Activated CD8-positive, alpha-beta memory T cell treated with anti-CD3 and anti-CD28 coated beads, Interleukin-2, amount 50 U/mL, for 24 hours (primary cell): ENCODE measurements at regions not wholly inside any gene's neighbourhood (a gene's known extent, or its start where the extent isn't known, plus 50 kb on each side); places are given as distances from the start of the nearest gene placed in this dataset.
"Not testable (repeated sequence)": the region's sequence is repeated elsewhere in the genome, so short reads cannot be mapped to it uniquely, and the experiment has no call there.

Experiments used
- DNase-seq: peaks from one replicate; pipeline ENCODE4 v3.0.0-alpha.2; 2020; ENCODE audit errors: extremely low read depth

DNA sequence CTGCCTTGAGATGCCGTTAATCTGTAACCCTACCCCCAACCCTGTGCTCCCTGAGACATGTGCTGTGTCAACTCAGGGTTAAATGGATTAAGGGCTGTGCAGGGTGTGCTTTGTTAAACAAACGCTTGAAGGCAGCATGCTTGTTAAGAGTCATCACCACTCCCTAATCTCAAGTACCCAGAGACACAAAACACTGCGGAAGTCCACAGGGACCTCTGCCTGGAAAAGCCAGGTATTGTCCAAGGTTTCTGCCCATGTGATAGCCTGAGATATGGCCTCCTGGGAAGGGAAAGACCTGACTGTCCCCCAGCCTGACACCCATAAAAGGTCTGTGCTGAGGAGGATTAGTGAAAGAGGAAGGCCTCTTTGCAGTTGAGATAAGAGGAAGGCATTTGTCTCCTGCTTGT, 270.8 kb upstream of the FRG2C start:
- not testable (repeated sequence) for DNase-seq

DNA sequence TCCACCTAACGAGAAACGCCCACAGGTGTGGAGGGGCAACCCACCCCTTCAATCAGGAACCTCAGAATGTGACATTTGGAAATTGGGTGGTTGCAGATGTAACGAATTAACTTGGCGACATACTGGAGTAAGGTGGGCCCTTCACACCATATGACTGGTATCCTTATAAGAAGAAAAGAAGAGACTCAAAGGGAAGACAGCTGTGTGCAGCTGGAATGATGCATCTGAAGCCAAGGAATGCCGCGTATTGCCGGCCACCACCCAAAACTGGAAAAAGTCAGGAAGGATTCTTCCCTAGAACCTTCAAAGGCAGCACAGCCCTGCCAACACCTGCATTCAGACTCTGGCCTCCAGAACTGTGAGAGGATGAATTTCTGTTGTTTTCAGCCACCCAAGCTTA, 270.0 kb upstream of the FRG2C start:
- DNase-seq = not testable (repeated sequence)

DNA sequence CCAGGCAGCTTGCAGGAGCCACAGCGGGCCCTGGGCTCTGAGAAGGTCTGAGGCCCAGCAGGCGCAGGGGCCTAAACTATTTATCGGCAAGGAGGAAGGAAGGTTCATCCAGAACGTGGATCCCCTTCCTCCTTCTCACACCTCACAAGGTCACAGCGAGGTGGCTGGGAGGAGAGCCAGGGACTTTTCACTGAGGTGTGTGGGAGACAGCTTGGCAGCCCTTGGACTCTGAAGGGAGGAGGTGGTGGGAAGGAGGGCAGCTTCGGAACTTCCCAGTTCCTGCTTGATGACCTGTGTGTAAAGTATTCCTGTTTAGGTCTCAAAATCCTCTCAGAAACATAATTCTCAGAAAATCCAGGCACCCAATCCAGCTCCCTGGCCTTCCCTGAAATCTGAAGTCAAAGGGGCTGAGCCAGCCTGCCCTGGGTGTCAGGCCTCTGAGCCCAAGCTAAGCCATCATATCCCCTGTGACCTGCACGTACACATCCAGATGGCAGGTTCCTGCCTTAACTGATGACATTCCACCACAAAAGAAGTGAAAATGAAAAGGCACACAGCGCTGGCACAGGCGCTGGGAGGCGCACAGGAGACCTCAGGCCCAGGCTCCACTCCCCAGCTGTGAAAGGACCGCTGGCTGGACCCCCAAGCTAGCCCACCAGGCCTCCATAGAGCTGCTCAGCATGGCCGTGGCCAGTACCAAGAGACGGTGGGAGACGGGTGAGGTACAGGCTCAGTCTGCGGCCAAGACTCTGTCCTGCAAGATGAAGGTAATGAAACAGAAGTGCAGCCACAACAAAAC, 269.4 kb upstream of the FRG2C start:
- not testable (repeated sequence) for DNase-seq

DNA sequence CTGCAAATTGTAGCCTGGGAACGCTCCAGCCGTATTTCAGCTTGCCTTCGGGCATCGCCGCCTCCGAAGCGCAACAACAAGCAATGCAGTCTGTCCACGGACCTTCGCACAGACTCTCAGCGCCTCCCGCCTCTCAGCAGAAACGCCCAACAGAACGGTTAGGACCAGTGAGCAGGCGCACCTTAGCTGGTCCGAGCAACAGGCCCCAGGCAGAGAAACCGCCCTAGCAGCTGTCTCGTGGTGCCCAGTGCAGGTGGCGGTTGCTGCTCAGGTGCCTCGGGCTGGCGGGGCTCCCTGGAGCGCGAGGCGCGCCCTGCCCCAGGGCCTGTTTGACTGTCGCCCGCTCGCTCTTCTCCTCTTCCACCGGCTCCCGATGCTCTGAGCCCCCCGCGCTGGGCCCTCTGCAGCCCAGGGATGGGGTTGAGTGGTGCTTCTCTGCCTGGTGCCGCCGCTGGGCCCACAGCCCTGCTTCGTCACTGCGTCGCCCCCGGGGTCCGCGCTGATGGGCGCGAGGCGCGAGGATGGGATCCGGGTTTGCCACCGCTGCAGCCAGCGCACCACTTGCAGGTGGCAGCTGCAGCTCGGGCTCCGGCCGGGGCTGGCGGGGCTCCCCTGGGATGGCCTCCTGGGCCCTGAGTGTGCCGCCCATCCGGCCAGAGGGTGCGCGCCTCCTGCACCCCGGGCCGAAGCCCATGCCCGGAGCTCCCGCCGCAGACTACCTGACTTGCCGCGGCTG, 268.4 kb upstream of the FRG2C start:
- DNase-seq = no peak

DNA sequence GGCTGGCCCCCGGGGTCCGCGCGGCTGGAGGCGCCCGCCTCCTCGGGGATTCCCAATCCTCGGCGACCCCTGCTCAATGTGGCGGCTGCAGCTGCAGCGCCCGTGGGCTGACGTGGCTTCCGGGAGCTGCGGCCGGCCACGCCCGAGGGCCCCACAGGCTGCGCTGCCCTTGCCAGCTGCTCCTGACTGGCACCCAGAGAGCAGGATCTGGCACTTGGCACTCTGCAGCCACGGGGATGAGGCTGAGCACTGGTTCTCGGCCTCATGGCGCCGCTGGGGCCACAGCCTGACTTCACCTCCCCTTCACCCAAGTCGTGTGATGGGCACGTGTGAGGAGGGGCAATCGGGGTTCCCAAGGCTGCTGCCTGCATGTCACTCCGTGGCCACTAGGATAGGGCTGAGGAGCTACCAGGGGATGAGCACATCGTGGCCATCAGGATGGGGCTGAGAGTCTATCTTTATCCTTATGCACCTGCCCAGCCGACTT, 267.8 kb upstream of the FRG2C start:
- no peak for DNase-seq

DNA sequence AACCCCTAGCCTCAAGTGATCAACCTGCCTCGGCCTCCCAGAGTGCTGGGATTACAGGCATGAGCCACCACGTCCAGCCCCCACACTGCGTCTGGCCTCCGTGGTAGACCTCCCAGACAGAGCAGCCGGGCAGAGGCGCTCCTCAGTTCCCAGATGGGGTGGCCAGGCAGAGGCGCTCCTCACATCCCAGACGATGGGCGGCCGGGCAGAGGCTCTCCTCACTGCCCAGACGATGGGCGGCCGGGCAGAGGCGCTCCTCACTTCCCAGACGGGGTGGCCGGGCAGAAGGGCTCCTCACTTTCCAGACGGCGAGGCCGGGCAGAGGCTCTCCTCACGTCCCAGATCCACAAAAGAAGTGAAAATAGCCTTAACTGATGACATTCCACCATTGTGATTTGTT, 266.6 kb upstream of the FRG2C start:
- not testable (repeated sequence) for DNase-seq

DNA sequence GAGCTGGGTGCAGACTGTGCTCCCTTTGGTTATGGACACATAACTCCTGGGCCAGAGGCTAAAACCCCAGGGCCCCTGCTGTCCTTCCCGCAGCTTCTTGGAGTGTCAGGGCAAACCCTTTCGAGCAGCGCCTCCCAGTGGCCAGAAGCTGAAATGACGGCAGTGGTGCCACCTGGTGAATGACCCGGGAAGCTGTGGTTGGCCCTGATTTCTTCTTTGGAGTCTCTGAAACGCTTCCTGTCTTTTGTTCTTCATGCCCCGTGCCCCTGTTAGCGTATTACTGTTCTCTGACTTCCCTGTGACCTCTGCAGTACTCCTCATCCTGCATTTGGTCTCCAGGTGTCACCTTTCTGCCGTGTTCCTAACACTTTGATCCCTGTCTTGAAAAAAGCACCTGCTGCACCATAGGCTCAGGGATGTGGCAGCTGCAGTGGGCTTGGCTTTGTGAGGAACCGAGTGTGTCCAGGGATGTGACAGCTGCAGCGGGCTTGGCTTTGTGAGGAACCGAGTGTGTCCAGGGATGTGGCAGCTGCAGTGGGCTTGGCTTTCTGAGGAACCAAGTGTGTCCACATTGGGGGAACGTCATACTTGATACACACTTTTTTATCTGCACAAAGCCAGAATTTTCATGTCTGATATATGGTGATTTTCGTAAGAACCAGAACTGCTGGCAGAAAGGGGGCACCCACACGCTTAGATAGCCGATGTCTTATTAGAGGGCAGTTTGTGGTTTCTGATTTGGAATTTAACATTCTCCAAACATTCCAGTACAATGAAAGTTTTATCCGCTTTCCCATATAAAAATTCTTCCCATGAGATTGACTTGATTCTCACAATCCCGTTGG, 241.8 kb upstream of the FRG2C start:
- not testable (repeated sequence) for DNase-seq

DNA sequence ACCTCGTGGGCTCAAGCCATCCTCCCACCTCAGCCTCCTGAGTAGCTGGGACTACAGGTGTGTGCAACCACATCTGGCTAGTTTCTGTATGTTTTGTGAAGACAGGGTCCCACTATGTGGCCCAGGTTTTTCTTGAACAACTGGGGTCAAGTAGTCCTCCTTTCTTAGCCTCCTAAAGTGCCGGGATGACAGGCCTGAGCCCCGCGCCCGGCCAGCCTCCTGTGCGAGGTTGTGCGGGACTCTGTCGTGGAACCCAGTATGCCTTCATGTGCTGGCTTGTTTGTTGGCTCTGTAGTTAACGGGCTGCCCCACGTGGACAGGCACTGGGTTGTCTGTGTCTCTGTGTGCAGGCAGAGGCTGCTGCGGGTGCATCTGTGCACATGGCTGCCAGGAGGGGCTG, 238.7 kb upstream of the FRG2C start:
- not testable (repeated sequence) for DNase-seq

DNA sequence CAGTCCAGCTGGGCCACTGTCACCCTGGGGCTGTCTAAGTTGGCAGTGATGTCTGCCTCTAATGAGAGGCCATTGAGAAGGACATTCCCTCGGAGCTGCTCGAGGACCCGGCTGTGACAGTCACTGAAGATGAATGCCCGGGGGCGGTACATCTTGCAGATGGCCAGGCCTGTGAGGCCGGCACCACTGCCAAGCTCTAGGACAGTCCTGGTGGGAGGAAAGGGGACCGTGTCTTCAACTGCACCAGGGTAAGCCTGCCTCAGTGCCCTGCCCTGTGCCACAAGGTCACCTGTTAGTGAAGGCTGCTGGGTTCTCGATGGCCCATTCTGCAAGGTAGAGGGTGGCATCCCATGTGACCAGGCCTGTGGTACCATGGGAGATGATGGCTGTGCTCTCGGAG, 236.6 kb upstream of the FRG2C start:
- not testable (repeated sequence) for DNase-seq

DNA sequence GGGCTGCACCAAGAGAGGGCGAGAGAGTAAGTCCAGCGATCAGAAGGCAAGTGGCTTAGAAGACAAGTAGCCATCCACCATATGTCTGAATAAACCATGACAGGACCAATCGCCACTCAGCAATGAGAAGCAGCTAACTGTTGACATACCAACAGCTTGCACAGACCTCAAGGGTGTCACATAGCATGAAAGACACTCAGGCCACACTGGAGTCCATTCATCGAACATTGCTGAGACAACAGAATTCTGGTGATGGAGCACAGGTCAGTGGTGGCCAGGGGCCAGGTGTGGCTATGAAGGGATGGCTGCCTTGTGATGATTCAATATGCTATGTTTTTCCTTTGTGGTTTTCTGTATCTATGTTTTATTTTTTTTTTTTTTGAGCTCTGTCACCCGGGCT, 236.2 kb upstream of the FRG2C start:
- not testable (repeated sequence) for DNase-seq

DNA sequence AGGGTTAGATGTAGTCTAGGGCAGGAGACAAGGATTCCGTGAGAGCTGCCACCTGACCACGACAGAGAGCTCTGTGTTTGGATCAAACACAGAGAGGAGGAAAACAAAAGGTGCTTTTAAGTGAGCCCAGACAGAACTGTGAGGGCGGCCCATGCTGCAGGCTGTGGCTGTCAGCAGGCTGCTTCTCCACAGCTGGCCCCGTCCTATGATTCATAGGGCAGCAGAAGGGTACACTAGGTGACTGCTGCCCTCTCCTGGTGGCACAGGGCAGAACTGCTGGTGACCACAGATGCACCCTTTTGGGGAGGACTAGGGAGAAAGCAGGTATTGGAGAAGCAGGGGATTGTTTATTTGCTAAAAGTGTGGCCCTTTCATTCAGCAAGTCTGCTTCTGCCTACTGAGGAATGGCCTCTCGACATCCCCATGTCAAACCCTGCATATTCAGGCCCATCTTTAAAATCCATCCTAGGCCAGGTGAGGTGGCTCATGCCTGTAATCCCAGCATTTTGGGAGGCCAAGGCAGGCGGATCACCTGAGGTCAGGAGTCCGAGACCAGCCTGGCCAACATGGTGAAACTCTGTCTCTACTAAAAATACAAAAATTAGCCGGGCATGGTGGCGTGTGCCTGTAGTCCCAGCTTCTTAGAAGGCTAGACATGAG, 234.4 kb upstream of the FRG2C start:
- DNase-seq = peak; percentile 32

DNA sequence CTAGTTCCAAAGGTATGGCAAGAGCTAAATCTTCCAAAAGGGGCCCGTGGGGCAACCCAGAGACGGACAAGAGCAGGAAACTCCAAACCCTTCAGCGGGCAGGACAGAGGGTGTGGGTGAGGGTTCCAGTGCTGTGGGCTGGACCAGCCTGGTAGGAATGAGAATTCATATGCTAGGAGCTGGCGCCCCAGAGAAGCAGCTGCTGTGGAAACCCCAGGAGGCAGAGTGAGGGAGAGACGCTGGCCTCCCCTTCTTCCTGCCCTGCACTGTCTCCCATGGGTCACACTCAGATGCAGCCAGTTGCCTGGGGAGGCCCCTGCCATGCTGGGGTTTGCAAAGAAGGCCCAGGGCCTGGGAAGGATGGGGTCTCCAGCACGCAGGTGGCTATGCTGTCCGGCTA, 233.7 kb upstream of the FRG2C start:
- not testable (repeated sequence) for DNase-seq

DNA sequence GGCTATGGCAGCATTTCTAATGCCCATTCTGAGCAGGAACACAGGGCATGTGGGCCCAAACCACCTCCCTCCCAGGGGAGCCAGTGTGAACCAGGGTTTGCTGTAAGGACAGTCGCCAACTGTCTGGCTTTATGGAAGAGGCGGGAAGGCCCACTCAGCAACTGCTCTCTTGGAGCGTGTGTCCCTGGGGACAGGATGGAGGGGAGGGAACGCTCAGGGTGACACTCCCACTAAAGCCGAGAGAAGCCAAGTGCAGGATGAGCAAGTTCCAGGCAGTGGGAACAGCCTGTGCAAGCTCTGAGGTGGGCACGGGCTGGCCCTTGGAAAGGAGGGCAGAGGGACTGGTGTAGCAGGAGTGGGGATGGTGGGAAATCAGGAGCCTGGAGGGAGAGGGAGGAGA, 233.0 kb upstream of the FRG2C start:
- not testable (repeated sequence) for DNase-seq

DNA sequence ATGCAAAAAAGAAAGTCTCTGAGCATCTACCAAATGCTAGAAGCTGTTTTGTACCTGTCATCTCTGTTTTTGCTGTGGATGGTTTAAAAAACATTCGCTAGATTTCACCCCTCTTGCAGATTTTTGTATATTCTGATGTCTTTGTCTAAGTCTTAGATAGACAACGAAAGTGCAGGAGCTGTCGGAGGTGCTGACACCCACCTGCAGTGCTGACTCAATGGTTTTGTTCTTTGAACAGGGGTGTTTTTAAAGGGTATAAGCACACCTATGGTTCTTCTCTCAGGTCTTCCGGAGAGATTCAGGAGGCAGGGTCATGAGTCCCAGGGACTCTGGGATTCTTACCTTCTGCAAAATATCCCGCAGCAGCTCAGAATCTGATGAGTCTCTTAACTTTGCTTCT, 231.7 kb upstream of the FRG2C start:
- DNase-seq = not testable (repeated sequence)

DNA sequence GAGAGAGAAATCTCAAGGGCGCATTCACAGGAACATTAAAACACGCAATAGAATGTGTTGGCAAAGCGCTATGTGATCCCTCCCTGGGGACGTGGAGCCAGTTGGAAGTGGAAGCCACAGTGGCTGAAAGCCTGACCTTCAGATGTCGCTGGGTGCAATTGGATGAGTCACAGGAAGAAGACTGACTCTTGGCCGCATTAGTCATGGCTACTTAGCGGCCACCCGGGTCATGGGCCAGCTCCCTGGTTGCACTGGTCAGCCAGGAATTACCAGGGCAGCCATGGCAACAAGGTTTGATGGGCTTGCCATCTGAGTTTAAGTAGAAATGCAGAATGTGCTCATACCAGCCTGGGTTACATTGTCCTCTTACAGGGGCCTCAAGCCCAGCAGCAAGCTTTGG, 231.2 kb upstream of the FRG2C start:
- DNase-seq = not testable (repeated sequence)

DNA sequence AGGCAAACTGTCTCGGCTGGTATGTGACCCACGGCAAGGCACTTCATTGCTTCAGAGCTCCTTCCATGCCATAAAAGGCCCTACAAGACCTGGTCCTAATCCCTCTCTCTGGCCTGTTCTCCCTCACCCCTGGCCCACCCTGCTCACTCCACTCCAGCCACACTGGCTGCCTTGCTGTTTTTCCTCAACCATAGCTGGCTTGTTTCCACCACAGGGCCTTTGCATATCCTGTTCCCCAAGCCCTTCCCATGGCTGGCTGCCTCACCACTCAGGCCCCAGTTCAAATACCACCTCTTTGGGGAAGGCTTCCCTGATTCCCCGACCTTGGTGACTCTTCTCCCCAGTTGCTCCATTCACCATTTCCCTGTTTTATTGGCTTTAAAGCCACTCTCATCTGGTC, 230.8 kb upstream of the FRG2C start:
- not testable (repeated sequence) for DNase-seq

DNA sequence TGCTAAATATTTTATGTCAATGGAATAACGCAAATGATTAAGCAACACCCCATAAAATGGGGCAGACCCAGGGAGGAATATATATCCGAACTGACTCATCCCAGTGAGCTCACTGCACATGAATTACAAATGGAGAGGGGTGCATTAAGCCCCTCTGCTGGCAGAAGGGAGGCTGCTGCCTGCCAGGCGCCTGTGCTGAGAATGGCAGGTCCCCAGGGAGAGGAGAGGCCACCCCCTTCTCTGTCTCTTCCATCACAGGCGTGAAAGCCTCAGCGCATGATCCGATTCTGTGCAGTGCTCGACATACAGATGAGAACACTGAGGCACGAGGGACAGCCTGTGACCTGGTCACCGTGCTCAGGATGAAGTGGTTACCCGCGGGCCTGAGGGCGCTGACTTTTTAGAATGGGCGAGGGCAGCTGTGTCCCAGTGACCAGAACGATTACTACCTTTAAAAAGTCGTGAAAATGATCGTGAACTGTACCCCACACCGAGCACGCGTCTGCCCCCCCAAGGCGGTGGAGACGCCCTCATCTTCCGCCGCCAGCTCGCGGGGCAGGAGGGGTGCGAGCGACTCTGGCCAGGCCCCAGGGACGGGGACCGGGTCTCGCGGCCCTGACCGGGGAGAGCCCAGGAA, 229.7 kb upstream of the FRG2C start:
- DNase-seq = not testable (repeated sequence)

DNA sequence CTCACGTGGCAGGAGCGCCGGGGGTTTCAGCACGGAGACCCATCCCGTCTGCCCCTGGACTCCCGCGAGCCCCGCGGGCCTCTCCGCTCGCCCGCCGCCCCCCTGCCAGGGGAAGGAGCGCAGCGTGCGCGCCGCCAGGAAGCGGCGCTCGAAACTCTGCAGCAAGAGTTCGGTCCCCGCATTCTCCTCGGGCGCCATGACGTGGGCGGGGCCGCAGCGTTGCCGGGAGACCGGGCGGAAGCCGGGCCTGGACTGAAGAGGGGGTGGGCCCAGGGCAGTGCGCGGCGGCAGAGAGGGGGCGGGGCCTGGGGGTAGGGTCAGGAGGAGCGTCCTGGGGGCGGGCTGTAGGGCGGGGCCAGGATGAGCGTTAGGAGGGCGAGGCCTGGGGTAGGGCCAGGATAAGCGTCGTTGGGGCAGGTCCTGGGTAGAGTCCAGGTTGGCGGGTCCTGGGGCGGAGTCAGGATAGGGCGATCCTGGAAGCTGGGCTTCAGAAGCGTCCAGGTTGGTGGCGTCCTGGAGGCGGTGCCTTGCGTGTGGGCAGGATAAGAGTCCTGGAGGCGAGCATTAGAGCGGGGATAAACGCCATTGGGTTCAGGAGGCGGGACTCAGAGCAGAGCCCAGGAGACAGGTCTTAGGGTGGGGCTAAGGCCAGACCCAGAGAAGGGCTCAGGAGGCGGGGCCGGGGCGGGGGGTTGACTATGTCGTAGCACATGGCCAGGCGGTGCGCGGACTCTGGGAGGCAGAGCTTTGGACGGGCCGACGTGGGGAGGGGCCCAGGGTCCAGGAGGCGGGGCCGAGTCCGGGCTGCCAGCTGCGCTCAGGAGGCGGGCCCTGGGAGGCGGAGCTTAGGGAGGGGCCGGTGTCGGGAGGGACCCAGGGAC, 229.0 kb upstream of the FRG2C start:
- peak; percentile 96 for DNase-seq

DNA sequence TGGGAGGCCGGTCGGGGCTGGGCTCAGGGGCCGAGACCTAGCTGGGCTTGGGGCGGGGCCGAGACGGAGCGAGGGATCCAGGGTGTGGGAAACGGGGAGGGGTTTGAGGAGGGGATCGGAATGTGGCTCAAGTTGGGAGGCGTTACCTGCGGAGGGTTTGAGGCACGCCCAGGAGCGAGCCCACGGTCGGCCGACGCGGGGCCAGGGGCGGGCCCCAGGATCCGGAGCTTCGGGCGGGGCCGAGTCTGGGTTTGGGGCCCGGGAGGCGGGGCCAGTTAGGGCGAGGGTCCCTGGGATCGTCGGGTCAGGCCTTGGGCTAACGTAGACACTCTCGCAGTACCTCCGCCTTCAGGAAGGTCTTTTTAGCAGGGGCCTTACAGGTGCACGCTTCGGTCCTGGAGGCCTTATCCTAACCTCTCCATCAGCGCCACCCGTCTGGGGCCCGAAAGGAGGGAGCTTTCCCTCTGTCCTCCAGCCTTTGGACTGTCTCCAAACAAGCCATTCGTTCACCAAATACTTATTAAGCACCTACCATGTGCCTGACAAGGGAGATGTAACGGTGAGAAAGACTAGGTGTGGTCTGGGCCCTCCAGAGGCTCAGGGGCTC, 228.2 kb upstream of the FRG2C start:
- DNase-seq = not testable (repeated sequence)

DNA sequence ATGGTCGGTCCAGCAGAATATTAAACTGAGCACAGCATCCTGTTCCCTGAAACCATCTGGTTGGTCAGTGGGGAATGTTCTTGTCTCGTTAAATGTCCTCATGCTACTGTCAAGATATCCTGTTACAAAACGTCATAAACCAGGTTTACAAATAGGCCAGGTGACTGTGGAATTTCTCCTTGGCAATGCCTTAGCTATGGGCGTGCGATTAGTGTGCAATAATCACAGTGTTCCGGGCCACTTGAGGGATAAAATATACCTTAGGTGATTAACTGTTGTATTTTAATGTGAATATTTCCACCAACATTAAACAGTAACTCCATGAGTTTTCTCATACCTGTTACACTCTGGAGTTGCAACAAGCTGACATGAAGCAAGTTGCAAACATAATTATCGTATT, 223.1 kb upstream of the FRG2C start:
- DNase-seq = not testable (repeated sequence)
